PC-3 (cell line): ENCODE measurements at regions not wholly inside any gene's neighbourhood (a gene's known extent, or its start where the extent isn't known, plus 50 kb on each side); places are given as distances from the start of the nearest gene placed in this dataset.
"Not testable (repeated sequence)": the region's sequence is repeated elsewhere in the genome, so short reads cannot be mapped to it uniquely, and the experiment has no call there.

Source experiments
- ATAC-seq: fragments of 200-7000 bp; cut with Tn5 transposase; 2 replicates; pipeline ENCODE4 v1.9.1; 2020; ENCODE audit warnings: mild to moderate bottlenecking, moderate library complexity
- BruUV-seq: library from RNA; stranded (reverse); fragments of 400-500 nt; replicated peaks from 2 replicates; lab custom pipeline; 2021; lab: Mats Ljungman, UMichigan
- CTCF ChIA-PET: fragments of 300-600 bp; sonication (Branson Sonifier 250); formaldehyde crosslinking; loops from one replicate; lab custom pipeline; 2022; ENCODE audit warnings: antibody characterized with exemption; lab: Charles Lee
- POLR2A ChIA-PET: fragments of 300-600 bp; sonication (Branson Sonifier 250); formaldehyde crosslinking; loops from one replicate; lab custom pipeline; 2022; ENCODE audit warnings: antibody characterized with exemption; ENCODE audit not compliant: unreplicated experiment; lab: Charles Lee
- DNase-seq: peaks from one replicate; pipeline ENCODE4 v3.0.0-alpha.2; 2015
- H2AFZ ChIP-seq: fragments of 300-600 bp; sonication (generic); 2 replicates; pipeline ENCODE4 v1.6.0; 2016; ENCODE audit warnings: antibody characterized with exemption, low read length
- H3F3A ChIP-seq: fragments of 300-600 bp; sonication (generic); one replicate; pipeline ENCODE4 v1.6.0; 2017; ENCODE audit warnings: antibody characterized with exemption, low read length, control low read depth, mild to moderate bottlenecking; ENCODE audit not compliant: unreplicated experiment
- H3K27ac ChIP-seq: fragments of 300-600 bp; sonication (generic); 2 replicates; pipeline ENCODE4 v1.5.1; 2016; ENCODE audit warnings: mild to moderate bottlenecking, low read length
- H3K27me3 ChIP-seq: fragments of 300-600 bp; sonication (generic); 2 replicates; pipeline ENCODE4 v1.6.1; 2016; ENCODE audit warnings: low read length, mixed read lengths
- H3K36me3 ChIP-seq: fragments of 300-600 bp; sonication (generic); 2 replicates; pipeline ENCODE4 v1.6.1; 2016; ENCODE audit warnings: low read depth, mixed run types, low read length, mixed read lengths
- H3K4me1 ChIP-seq: fragments of 300-600 bp; sonication (generic); 2 replicates; pipeline ENCODE4 v1.5.1; 2016; ENCODE audit warnings: low read length; ENCODE audit not compliant: insufficient read depth
- H3K4me2 ChIP-seq: fragments of 300-600 bp; sonication (generic); 2 replicates; pipeline ENCODE4 v1.6.0; 2016; ENCODE audit warnings: low read length
- H3K4me3 ChIP-seq: fragments of 300-600 bp; sonication (generic); 2 replicates; pipeline ENCODE4 v1.5.1; 2016; ENCODE audit warnings: mild to moderate bottlenecking, low read length, mixed read lengths
- H3K79me2 ChIP-seq: fragments of 300-600 bp; sonication (generic); 2 replicates; pipeline ENCODE4 v1.6.1; 2017; ENCODE audit warnings: low read length, mixed read lengths
- H3K9ac ChIP-seq: fragments of 300-600 bp; sonication (generic); 2 replicates; pipeline ENCODE4 v1.6.0; 2016; ENCODE audit warnings: mild to moderate bottlenecking, low read length
- H3K9me2 ChIP-seq: fragments of 300-600 bp; sonication (generic); replicated peaks from 2 replicates; pipeline ENCODE4 v1.6.1; 2016; ENCODE audit warnings: mixed run types, low read length, mixed read lengths
- H3K9me3 ChIP-seq: fragments of 300-600 bp; sonication (generic); 2 replicates; pipeline ENCODE4 v1.6.1; 2016; ENCODE audit warnings: low read length, mixed read lengths
- H4K20me1 ChIP-seq: fragments of 300-600 bp; sonication (generic); 2 replicates; pipeline ENCODE4 v1.6.1; 2016; ENCODE audit warnings: low read length, mixed read lengths
- CTCF ChIP-seq: fragments of 300-600 bp; sonication (generic); conservative IDR thresholded peaks from 2 replicates; pipeline ENCODE4 v1.5.1; 2017; ENCODE audit warnings: antibody characterized with exemption, low read depth, mild to moderate bottlenecking, low read length
- EZH2 ChIP-seq: fragments of 300-600 bp; sonication (generic); IDR thresholded peaks from one replicate; pipeline ENCODE4 v1.6.1; 2017; ENCODE audit warnings: antibody characterized with exemption, mild to moderate bottlenecking, low read length; ENCODE audit not compliant: unreplicated experiment
- EZH2phosphoT487 ChIP-seq: fragments of 300-600 bp; sonication (generic); IDR thresholded peaks from 2 replicates; pipeline ENCODE4 v1.6.1; 2018; ENCODE audit warnings: mild to moderate bottlenecking, antibody characterized with exemption, low read length, borderline replicate concordance
- intact Hi-C: fragments of 100-400 bp; cut with micrococcal nuclease; formaldehyde crosslinking; loops from 2 replicates; pipeline ENCODE4 v1.9.0; 2023

GRCh38 chr14:27849193-27849592 is 917.4 kb upstream of the FOXG1 start:
- H3K9me3 ChIP-seq, H3K27me3 ChIP-seq, CTCF ChIA-PET, H3K79me2 ChIP-seq, BruUV-seq, H3K4me1 ChIP-seq, H3K27ac ChIP-seq, H4K20me1 ChIP-seq, DNase-seq, POLR2A ChIA-PET, H3K9ac ChIP-seq, intact Hi-C loops, H3K36me3 ChIP-seq, H3K9me2 ChIP-seq, H3K4me3 ChIP-seq, H3K4me2 ChIP-seq, H3F3A ChIP-seq, ATAC-seq, H2AFZ ChIP-seq: not testable (repeated sequence)

- CTCF ChIA-PET, result no interaction called here
- TF ChIP-seq EZH2 (no peak), EZH2phosphoT487 (no peak), CTCF (no peak)
- no TSS peak for BruUV-seq
Measured at GRCh38 chr14:27862684-27863083, 903.9 kb upstream of the FOXG1 start.

GRCh38 chr14:27863166-27863565 is 903.4 kb upstream of the FOXG1 start:
- Histone ChIP-seq H2AFZ (no peak overlapping the region), H3K9ac (no peak overlapping the region), H4K20me1 (no peaks in the 10 kb centered on the region), H3K9me3 (no peaks in the 10 kb centered on the region), H3K4me3 (no peak overlapping the region), H3K4me1 (no peaks in the 10 kb centered on the region), H3K27me3 (no peaks in the 10 kb centered on the region), H3F3A (no peaks in the 10 kb centered on the region), H3K9me2 (no peaks in the 10 kb centered on the region), H3K4me2 (no peak overlapping the region), H3K79me2 (no peaks in the 10 kb centered on the region), H3K36me3 (no peaks in the 10 kb centered on the region), H3K27ac (no peak overlapping the region)
- DNase-seq (no peak), ATAC-seq (no peak)
- TF ChIP-seq CTCF, result no peak
- no peak for TF ChIP-seq EZH2
- ChIA-PET CTCF (no interaction called here), POLR2A (no interaction called here)
- BruUV-seq, result no TSS peak
- intact Hi-C loops, result no loop called here

More at GRCh38 chr14:27862684-27863083, 903.9 kb upstream of the FOXG1 start:
- Histone ChIP-seq H3K36me3 (no peaks in the 10 kb centered on the region), H3K4me1 (no peaks in the 10 kb centered on the region), H3K27me3 (no peaks in the 10 kb centered on the region), H3K9me3 (no peaks in the 10 kb centered on the region), H3K4me2 (no peak overlapping the region), H3F3A (no peaks in the 10 kb centered on the region), H4K20me1 (no peaks in the 10 kb centered on the region), H3K9ac (no peak overlapping the region), H3K79me2 (no peaks in the 10 kb centered on the region), H3K4me3 (no peak overlapping the region), H2AFZ (no peak overlapping the region), H3K9me2 (no peaks in the 10 kb centered on the region), H3K27ac (no peak overlapping the region)
- intact Hi-C loops, result no loop called here
- DNase-seq (no peak), ATAC-seq (no peak)
- POLR2A ChIA-PET, result no interaction called here
